ENCODE measurements at regions not wholly inside any gene's neighbourhood (a gene's known extent, or its start where the extent isn't known, plus 50 kb on each side); places are given as distances from the start of the nearest gene placed in this dataset.
"Not testable (repeated sequence)": the region's sequence is repeated elsewhere in the genome, so short reads cannot be mapped to it uniquely, and the experiment has no call there.

- TF ChIP-seq POLR2A (IDR thresholded peaks at IDR 0.05; ENCODE audit: low read depth, low read length); CEBPB (IDR thresholded peaks at IDR 0.05; ENCODE audit: low read depth, low read length); CTCF (conservative IDR thresholded peaks at IDR 0.05; ENCODE audit: low read depth, low read length); ELK1 (IDR thresholded peaks at IDR 0.05; ENCODE audit: borderline replicate concordance, low read depth, low read length); RCOR1 (IDR thresholded peaks at IDR 0.05; ENCODE audit: insufficient replicate concordance, low read length); CHD1 (IDR thresholded peaks at IDR 0.05; ENCODE audit: low read depth, low read length); MXI1 (IDR thresholded peaks at IDR 0.05; ENCODE audit: borderline replicate concordance, low read depth, low read length); USF2 (IDR thresholded peaks at IDR 0.05; ENCODE audit: low read depth, low read length): not testable (repeated sequence)
Measured at GRCh38 chr12:59108516-59108915, 188.2 kb upstream of the LRIG3 start.

Measured in IMR-90 (cell line).